Neural cell (in vitro differentiated cells): ENCODE measurements at regions not wholly inside any gene's neighbourhood (a gene's known extent, or its start where the extent isn't known, plus 50 kb on each side); places are given as distances from the start of the nearest gene placed in this dataset.

ENCODE experiments used
- CTCF ChIP-seq: fragments of 450-650 bp; IDR thresholded peaks from 2 replicates; pipeline ENCODE4 v1.5.1; 2014; ENCODE audit warnings: antibody characterized with exemption, mild to moderate bottlenecking, moderate library complexity; ENCODE audit not compliant: poor library complexity, severe bottlenecking
- EP300 ChIP-seq: fragments of 450-650 bp; conservative IDR thresholded peaks from 2 replicates; pipeline ENCODE4 v1.6.1; 2014; ENCODE audit warnings: antibody characterized with exemption, mild to moderate bottlenecking, moderate library complexity; ENCODE audit not compliant: poor library complexity, severe bottlenecking
- EZH2 ChIP-seq: fragments of 200-600, 300-800 bp; shearing (Covaris generic), sonication (generic); IDR thresholded peaks from 2 replicates; pipeline ENCODE4 v1.6.1; 2014; ENCODE audit warnings: antibody characterized with exemption, low read length, borderline replicate concordance, mild to moderate bottlenecking; ENCODE audit not compliant: insufficient read depth, poor library complexity, severe bottlenecking
- RAD21 ChIP-seq: fragments of 450-650 bp; conservative IDR thresholded peaks from 2 replicates; pipeline ENCODE4 v1.6.1; 2014; ENCODE audit warnings: antibody characterized with exemption, mild to moderate bottlenecking, moderate library complexity
- TAF1 ChIP-seq: IDR thresholded peaks from 2 replicates; pipeline ENCODE4 v1.6.1; 2012; ENCODE audit warnings: low read depth
- TF ChIP-seq, protein P1 (sequence below): IDR thresholded peaks from 2 replicates; pipeline ENCODE4 v1.6.1; 2012; ENCODE audit warnings: borderline replicate concordance

GRCh38 chr11:95330302-95330701 is 99.3 kb upstream of the SESN3 start:
- TF ChIP-seq RAD21 (no peak), EZH2 (no peak), TAF1 (no peak), CTCF (no peak), EP300 (no peak)
- TF ChIP-seq, protein P1, sequence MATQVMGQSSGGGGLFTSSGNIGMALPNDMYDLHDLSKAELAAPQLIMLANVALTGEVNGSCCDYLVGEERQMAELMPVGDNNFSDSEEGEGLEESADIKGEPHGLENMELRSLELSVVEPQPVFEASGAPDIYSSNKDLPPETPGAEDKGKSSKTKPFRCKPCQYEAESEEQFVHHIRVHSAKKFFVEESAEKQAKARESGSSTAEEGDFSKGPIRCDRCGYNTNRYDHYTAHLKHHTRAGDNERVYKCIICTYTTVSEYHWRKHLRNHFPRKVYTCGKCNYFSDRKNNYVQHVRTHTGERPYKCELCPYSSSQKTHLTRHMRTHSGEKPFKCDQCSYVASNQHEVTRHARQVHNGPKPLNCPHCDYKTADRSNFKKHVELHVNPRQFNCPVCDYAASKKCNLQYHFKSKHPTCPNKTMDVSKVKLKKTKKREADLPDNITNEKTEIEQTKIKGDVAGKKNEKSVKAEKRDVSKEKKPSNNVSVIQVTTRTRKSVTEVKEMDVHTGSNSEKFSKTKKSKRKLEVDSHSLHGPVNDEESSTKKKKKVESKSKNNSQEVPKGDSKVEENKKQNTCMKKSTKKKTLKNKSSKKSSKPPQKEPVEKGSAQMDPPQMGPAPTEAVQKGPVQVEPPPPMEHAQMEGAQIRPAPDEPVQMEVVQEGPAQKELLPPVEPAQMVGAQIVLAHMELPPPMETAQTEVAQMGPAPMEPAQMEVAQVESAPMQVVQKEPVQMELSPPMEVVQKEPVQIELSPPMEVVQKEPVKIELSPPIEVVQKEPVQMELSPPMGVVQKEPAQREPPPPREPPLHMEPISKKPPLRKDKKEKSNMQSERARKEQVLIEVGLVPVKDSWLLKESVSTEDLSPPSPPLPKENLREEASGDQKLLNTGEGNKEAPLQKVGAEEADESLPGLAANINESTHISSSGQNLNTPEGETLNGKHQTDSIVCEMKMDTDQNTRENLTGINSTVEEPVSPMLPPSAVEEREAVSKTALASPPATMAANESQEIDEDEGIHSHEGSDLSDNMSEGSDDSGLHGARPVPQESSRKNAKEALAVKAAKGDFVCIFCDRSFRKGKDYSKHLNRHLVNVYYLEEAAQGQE: no peak
